NCI-H774 (cell line): ENCODE measurements at regions not wholly inside any gene's neighbourhood (a gene's known extent, or its start where the extent isn't known, plus 50 kb on each side); places are given as distances from the start of the nearest gene placed in this dataset.
A peak's percentile ranks its signal among the peaks of the same experiment; 100 is the strongest.
"Not testable (repeated sequence)": the region's sequence is repeated elsewhere in the genome, so short reads cannot be mapped to it uniquely, and the experiment has no call there.

Experiments
- DNase-seq: peaks from one replicate; lab custom pipeline; 2025; lab: John Stamatoyannopoulos, UW

DNA sequence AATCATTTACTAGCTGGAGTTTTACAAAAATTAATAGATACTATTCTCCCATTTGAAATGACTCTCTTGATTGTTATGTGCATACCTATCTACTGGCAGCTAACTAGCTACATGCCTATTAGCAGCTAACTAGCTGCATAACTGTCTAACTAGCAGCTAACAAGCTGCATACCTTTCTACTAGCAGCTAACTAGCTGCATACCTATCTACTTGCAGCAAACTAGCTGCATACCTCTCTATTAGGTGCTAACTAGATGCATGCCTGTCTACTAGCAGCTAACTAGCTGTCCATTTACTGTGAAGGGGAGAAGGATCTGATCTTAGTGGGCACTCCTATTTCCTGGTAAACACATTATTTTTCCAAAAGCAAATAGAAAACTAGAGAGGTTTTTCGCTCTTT, 439.4 kb upstream of the PFKP start:
- no peak for DNase-seq

- DNase-seq, result no peak
Observed at GRCh38 chr10:2625094-2625493, 442.3 kb upstream of the PFKP start.

GRCh38 chr10:2623675-2624274, 443.6 kb upstream of the PFKP start:
- no peak for DNase-seq

GRCh38 chr10:2620827-2621521, 446.4 kb upstream of the PFKP start:
- DNase-seq, result no peak

DNA sequence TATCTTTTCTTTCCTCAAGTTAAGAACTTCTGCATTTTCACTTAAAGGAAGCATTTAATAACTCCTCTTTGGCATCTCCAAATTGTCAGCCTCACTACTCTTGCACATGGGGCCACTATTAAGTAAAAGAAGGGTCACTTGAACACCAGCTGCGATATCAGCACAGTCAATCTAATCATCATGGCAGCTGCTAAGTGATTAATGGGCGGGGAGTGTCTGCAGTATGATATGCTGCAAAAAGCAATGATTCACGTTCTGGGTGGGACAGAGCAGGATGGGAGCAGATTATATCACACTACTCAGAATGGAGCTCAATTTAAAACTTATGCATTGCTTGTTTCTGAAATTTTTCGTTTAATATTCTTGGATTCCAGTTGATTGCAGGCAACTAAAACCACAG, 447.4 kb upstream of the PFKP start:
- peak; percentile 47 for DNase-seq

DNA sequence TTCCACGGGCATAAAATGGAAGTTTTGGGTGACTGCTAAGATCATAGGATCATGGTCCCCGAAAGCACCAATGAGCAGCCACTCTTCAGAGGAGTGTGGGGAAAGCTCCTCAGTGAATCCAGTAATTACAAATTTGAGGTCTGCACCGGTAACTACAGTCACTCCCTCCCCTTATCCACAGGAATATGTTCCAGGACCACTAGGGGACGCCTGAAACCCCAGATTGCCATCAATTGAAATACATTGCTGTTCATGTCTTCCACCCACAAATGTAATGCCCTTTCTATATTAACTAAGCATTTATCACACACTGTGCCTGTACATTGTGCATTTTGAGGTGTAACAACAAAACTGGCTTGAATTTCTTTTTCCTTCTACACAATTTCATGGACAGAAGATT, 447.9 kb upstream of the PFKP start:
- DNase-seq, result peak; percentile 76

- DNase-seq, result peak; percentile 62
Observed at GRCh38 chr10:2618690-2619089, 448.7 kb upstream of the PFKP start.

- DNase-seq, result no peak
Observed at GRCh38 chr10:2616215-2616614, 451.1 kb upstream of the PFKP start.

DNA sequence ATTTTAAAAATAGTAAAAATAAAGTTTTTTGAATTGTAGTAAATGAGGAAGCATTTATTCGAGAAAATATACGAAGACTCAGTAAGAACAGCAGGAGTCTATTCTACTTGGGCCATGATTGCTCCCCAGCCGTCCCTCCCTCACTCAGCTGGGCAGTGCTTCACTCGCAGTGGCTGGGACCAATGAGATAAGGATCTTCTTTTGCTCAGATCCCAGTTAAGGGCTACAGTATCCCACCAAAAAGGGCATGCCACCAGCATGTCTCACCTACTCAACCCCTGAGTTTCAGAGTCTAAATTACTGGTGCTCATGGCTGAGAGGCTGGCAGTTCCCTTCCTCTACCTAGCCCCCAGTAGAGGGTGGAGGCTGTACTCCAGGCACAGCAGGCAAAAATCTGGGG, 455.7 kb upstream of the PFKP start:
- no peak for DNase-seq

- DNase-seq, result peak; percentile 10
Observed at GRCh38 chr10:2610946-2611345, 456.4 kb upstream of the PFKP start.

DNA sequence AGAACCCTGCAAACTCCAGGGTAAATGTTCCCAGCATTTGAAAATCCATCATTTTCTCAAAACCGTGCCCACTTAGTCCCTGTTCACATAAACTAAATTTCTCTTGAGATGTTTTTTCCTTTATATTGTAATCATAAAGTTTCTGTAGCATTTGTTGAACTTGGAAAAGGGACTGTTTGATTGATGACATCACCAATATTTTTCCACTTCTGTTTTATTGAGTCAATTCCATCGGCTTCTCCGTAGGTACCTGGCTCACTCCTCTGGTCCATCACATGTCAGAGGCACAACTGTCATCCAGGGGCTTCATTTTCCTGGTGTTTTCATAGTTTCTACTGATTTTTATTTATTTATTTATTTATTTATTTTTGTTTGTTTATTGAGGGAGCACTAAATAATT, 462.5 kb upstream of the PFKP start:
- DNase-seq, result no peak

- no peak for DNase-seq
Observed at GRCh38 chr10:2599571-2599970, 467.8 kb upstream of the PFKP start.

DNA sequence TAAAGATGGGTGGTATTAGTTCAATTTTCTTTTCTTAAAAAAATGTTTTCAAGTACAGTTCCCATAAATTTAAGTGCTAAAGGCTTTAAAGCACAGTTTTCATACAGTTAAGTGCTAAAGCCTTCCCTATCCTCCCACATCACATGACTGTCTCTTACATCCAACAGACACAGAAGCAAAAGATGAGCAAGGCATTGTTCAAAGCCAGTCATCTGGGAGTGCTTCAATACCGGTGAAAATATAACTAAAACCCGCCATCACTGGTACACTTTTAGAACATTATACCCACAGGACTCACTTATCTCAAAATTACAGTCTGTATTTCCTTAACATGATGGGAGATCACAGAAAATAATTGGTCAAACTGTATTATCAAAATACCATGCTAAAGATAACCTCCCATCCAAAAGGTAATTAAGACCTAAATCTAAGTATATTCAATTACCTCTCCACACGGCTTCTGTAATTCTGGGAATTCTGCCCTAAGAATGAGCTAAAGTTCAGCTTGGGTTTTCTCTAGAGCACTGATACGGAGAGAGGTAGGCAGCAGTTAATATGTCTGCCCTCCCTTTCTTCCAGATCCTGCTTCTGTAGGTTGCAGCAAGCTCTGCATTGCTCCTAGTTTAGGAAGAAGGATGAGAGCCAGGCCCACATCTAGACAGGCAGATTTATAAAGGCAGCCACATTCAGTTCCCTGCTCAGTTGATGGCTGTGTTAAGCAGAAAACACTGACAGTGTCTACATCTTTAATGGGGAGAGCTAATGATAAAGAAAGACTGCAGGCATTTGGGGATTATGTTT, 474.8 kb upstream of the PFKP start:
- DNase-seq, result no peak

GRCh38 chr10:2589196-2589595, 478.2 kb upstream of the PFKP start:
- no peak for DNase-seq

- DNase-seq, result no peak
Observed at GRCh38 chr10:2584385-2584784, 483.0 kb upstream of the PFKP start.

DNA sequence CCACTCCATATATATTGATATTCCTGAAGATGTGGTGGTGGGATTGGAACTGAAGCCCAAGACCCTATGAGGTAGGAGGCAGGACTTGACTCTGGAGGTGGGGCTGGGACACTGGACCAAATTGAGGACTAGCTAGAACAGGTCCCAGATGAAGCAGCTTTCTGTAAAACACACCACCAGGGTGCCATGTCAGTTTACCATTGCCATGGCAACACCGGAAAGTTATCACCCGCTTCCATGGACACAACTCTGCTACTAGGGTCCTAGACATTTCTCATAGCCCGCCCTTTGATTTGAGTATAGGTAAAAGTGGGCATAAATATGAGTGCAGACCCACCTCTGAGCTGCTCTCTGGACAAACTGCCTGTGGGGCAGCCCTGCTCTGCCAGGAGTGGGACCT, 490.5 kb upstream of the PFKP start:
- DNase-seq, result no peak

DNA sequence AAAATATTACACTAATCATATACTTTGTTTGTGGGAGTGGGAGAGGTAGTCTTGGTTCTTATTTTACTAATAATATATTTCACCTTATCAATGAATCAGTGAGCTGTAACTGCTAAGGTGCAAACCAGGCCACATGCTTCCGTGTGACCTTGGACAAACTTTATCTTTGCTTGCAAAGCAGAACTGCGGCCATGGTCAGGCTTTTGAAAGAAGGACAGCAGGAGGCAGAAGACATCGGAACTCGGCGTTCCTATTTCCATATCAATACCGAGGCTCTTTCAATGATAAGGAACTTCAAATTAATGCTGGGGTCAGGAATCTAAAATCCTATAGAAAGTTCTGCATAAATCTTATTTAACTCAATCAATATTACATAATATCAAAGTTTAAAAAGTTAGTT, 491.9 kb upstream of the PFKP start:
- no peak for DNase-seq

GRCh38 chr10:2572611-2573010, 494.7 kb upstream of the PFKP start:
- DNase-seq, result no peak

DNA sequence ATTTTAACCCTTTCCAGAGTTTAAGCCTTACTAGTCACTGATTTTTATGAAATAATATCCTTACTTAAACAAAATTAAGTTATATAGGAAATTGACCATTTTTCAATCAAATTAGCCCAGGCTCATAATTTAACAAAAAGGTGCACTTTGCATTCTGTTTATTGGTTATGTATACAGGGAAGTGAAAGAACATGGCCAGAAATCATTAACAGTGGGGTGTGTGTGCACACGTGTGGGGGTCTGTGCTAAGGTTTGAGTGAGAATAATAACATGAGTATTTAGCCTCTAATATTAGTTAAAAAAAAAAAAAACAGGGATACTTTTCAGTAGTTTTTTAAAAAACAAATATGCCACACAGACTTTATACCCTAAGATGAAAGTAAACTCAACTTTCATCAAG, 510.5 kb upstream of the PFKP start:
- DNase-seq, result no peak

GRCh38 chr10:2548071-2548470, 519.3 kb upstream of the PFKP start:
- no peak for DNase-seq

DNA sequence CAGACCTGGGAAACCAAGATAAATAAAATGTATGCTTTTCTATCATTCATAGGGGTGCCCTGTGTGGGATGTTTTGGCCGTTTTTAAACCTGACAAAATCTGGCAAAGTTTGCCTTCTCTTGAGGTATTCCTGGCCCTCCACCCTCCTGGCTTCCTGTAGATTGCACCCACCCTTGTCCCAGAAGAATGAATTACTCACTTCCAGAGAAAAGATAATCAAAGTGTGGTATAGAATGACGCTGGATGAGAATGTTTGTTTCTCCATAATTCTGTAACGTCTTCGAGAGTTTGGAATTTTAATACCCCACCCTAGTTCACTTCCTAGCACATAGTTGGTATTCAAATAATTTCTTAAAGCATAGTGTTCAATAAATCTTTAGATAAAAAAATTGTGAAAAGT, 519.7 kb upstream of the PFKP start:
- DNase-seq, result no peak

- DNase-seq, result not testable (repeated sequence)
Observed at GRCh38 chr10:2546894-2547293, 520.5 kb upstream of the PFKP start.

DNA sequence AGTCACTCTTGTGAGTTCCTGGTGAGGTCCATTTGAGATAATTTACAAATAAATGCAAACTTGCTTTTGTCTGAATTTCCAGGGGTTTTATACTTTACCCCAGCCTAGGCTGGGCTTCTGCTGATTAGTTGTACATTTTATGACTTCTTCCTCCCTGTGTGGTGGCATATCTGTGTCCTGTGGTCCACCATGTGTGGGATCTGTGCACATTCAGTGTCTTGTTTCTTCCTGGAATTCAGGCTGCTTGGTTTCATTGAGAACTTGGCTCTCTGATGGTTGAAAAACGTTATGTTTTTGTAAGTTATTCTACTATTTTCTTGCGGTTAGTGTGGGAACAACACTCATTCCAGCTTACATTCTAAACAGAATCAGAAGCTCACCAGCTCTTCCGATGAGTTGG, 523.4 kb upstream of the PFKP start:
- no peak for DNase-seq
